Activated naive CD4-positive, alpha-beta T cell (primary cell): ENCODE measurements at regions not wholly inside any gene's neighbourhood (a gene's known extent, or its start where the extent isn't known, plus 50 kb on each side); places are given as distances from the start of the nearest gene placed in this dataset.

Source experiments
- DNase-seq, 4 experiments: peaks; one replicate each; lab custom pipeline; 2025; lab: John Stamatoyannopoulos, UW

- DNase-seq: no peak
Observed at GRCh38 chr14:104341532-104342434, 203.4 kb downstream of the KIF26A start.

- no peak for DNase-seq
Observed at GRCh38 chr14:104342435-104343293, 204.3 kb downstream of the KIF26A start.

- DNase-seq: no peak
Observed at GRCh38 chr14:104343294-104343625, 204.9 kb downstream of the KIF26A start.

- DNase-seq: no peak
Observed at GRCh38 chr14:104343690-104344640, 205.6 kb downstream of the KIF26A start.

- no peak for DNase-seq
Observed at GRCh38 chr14:104344818-104345620, 206.6 kb downstream of the KIF26A start.

- DNase-seq: no peak
Observed at GRCh38 chr14:104345621-104346462, 207.5 kb downstream of the KIF26A start.

GRCh38 chr14:104346608-104347007 lies 208.2 kb downstream of the KIF26A start:
- no peak for DNase-seq

- DNase-seq: no peak
Observed at GRCh38 chr14:104348741-104349140, 210.4 kb downstream of the KIF26A start.

- DNase-seq: no peak
Observed at GRCh38 chr14:104349950-104350349, 211.6 kb downstream of the KIF26A start.

GRCh38 chr14:104350463-104351185 lies 212.2 kb downstream of the KIF26A start:
- DNase-seq: no peak

GRCh38 chr14:104351849-104352492 lies 213.6 kb downstream of the KIF26A start:
- DNase-seq: no peak

- no peak for DNase-seq
Observed at GRCh38 chr14:104352493-104353220, 214.3 kb downstream of the KIF26A start.

- no peak for DNase-seq
Observed at GRCh38 chr14:104353221-104353920, 215.0 kb downstream of the KIF26A start.

GRCh38 chr14:104353921-104354701 lies 215.7 kb downstream of the KIF26A start:
- DNase-seq: no peak

- DNase-seq: no peak
Observed at GRCh38 chr14:104355101-104356019, 217.0 kb downstream of the KIF26A start.
